BLaER1 treated with 17β-estradiol and CSF1 and Interleukin-3, amounts not matched to agents 10 nM and 100 nM (cell line): ENCODE measurements at regions not wholly inside any gene's neighbourhood (a gene's known extent, or its start where the extent isn't known, plus 50 kb on each side); places are given as distances from the start of the nearest gene placed in this dataset.

Source experiments
- H3K27ac ChIP-seq, 11 experiments: shearing (Covaris generic); formaldehyde crosslinking; 2 replicates each; pipeline ENCODE4 v1.8.1; 2022
- H3K27me3 ChIP-seq, 11 experiments: shearing (Covaris generic); formaldehyde crosslinking; 2 replicates each; pipeline ENCODE4 v1.8.1; 2022
- H3K36me3 ChIP-seq, 11 experiments: shearing (Covaris generic); formaldehyde crosslinking; 2 replicates each; pipeline ENCODE4 v1.8.1; 2022
- H3K4me1 ChIP-seq, 10 experiments: shearing (Covaris generic); formaldehyde crosslinking; 2 replicates each; pipeline ENCODE4 v1.8.1; 2022
- H3K4me2 ChIP-seq, 11 experiments: shearing (Covaris generic); formaldehyde crosslinking; 2 replicates each; pipeline ENCODE4 v1.8.1; 2022
- H3K4me3 ChIP-seq, 10 experiments: shearing (Covaris generic); formaldehyde crosslinking; 2 replicates each; pipeline ENCODE4 v1.8.1; 2022
- H3K9ac ChIP-seq, 11 experiments: shearing (Covaris generic); formaldehyde crosslinking; 2 replicates each; pipeline ENCODE4 v1.8.1; 2022
- H3K9me3 ChIP-seq, 11 experiments: shearing (Covaris generic); formaldehyde crosslinking; replicated peaks in 1 of 11; 2 replicates each; pipeline ENCODE4 v1.8.1; 2022
- H4K20me1 ChIP-seq, 11 experiments: shearing (Covaris generic); formaldehyde crosslinking; 2 replicates each; pipeline ENCODE4 v1.8.1; 2022
- Cebpa-rat ChIP-seq, 11 experiments: shearing (Covaris generic); IDR thresholded peaks; 2 replicates each; pipeline ENCODE4 v1.8.1; 2022

DNA sequence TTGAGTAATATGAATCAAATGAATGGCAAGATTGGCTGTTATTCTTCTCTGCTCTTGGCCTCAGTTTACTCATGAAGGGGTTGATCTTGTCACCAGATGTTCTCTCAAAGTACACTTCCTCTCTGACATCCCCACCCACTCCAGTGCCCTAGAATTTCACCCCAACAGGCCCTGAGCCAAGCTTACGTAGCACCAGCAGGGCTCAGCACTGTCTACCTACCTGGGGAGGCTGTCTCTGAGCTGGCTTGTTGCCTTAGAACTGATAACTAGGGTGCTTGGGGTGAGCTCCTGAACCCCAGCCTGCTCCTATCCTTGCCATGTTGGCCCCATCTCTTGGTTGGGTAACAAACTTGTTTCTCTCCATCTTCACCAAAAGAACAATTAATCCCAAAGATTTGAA lies 159.1 kb upstream of the USP24 start:
- Histone ChIP-seq H3K27ac (no peak overlapping the region), H4K20me1 (no peaks in the 10 kb centered on the region), H3K4me3 (no peak overlapping the region), H3K9ac (no peak overlapping the region), H3K4me1 (peaks cover 0 to 42% (median 16%) of the 10 kb centered on the region in 10 experiments; a peak in 15 of 20 replicates), H3K27me3 (no peaks in the 10 kb centered on the region), H3K36me3 (no peaks in the 10 kb centered on the region), H3K4me2 (peak overlapping the region in 3 of 11 experiments; percentile 14 to 40 (median 23); a peak in 5 of 22 replicates), H3K9me3 (no peaks in the 10 kb centered on the region)
- TF ChIP-seq Cebpa-rat (IDR thresholded peaks at IDR 0.05), result no peak

DNA sequence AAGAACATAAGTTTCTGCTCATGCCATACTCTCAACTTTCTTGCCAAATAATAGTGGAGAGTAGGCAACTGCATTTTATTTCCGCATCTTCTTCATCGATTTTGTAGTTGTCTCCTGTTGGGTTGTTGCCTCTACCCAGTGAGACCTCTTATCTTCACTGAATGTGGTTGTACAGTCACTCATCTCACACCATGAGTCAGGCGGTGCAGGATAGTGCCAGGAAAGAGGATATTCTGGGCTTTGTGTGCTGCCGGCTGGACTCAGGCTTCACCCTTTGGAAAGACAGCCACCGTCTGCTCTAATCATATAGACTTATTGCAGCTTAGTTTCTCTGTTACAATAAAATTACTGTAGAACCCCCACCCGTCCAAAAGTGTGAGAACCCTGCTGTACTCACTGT lies 154.3 kb upstream of the USP24 start:
- Histone ChIP-seq H3K4me1 (peaks cover 0 to 12% (median 0%) of the 10 kb centered on the region in 10 experiments; a peak in 6 of 20 replicates), H3K4me3 (no peak overlapping the region), H3K9me3 (peaks cover 0 to 17% (median 5%) of the 10 kb centered on the region in 11 experiments; a peak in 8 of 22 replicates), H3K36me3 (no peaks in the 10 kb centered on the region; a peak in 1 of 22 replicates), H4K20me1 (no peaks in the 10 kb centered on the region), H3K27ac (no peak overlapping the region), H3K4me2 (no peak overlapping the region), H3K9ac (no peak overlapping the region), H3K27me3 (no peaks in the 10 kb centered on the region)
- TF ChIP-seq Cebpa-rat (IDR thresholded peaks at IDR 0.05), result no peak

GRCh38 chr1:55368698-55369097 lies 153.5 kb upstream of the USP24 start:
- Histone ChIP-seq H3K27ac (no peak overlapping the region), H4K20me1 (no peaks in the 10 kb centered on the region), H3K4me1 (peaks cover 0 to 16% (median under 1%) of the 10 kb centered on the region in 10 experiments; a peak in 9 of 20 replicates), H3K4me2 (no peak overlapping the region), H3K27me3 (no peaks in the 10 kb centered on the region), H3K4me3 (no peak overlapping the region), H3K9ac (no peak overlapping the region), H3K9me3 (peaks cover 0 to 17% (median 5%) of the 10 kb centered on the region in 11 experiments; a peak in 8 of 22 replicates), H3K36me3 (no peaks in the 10 kb centered on the region; a peak in 1 of 22 replicates)
- TF ChIP-seq Cebpa-rat (IDR thresholded peaks at IDR 0.05), result no peak

- H4K20me1 ChIP-seq, result no peaks in the 10 kb centered on the region
- H3K9me3 ChIP-seq, result peaks cover 0 to 17% (median 5%) of the 10 kb centered on the region in 11 experiments; a peak in 8 of 22 replicates
- H3K27me3 ChIP-seq, result no peaks in the 10 kb centered on the region
- no peak for TF ChIP-seq Cebpa-rat (IDR thresholded peaks at IDR 0.05)
- no peak overlapping the region for H3K4me3 ChIP-seq
- peaks cover 11 to 30% (median 15%) of the 10 kb centered on the region in 10 experiments for H3K4me1 ChIP-seq
- no peak overlapping the region for H3K27ac ChIP-seq
- H3K9ac ChIP-seq, result no peak overlapping the region
- H3K36me3 ChIP-seq, result no peaks in the 10 kb centered on the region; a peak in 1 of 22 replicates
- H3K4me2 ChIP-seq, result no peak overlapping the region
Measured at GRCh38 chr1:55367273-55367672, 152.1 kb upstream of the USP24 start.

DNA sequence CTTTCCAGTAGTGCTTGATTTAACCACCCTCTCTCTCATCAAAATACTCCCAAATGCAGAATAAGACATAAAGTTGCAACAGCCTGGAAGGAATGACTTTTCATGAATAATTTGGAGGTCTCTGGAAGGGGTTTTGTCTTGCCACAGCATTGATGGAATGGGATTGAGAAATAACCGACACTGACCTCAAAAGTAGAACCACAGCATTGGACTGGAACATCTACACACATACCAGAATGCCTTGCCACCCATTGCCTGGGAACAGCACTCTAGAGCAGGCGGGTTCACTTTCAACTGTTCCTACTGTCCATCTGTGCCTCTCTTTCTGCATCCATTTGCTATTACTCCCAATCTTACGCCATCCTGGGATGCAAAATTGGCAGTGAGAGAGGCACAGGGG lies 149.1 kb upstream of the USP24 start:
- Histone ChIP-seq H3K4me1 (peaks cover 11 to 20% (median 15%) of the 10 kb centered on the region in 10 experiments), H3K27ac (no peak overlapping the region), H3K9ac (no peak overlapping the region), H3K36me3 (no peaks in the 10 kb centered on the region; a peak in 1 of 22 replicates), H3K9me3 (peaks cover 0 to 17% (median 5%) of the 10 kb centered on the region in 11 experiments; a peak in 8 of 22 replicates), H3K4me2 (peak overlapping the region in 1 of 11 experiments; percentile 44; a peak in 2 of 22 replicates), H3K27me3 (no peaks in the 10 kb centered on the region), H4K20me1 (no peaks in the 10 kb centered on the region), H3K4me3 (no peak overlapping the region)
- TF ChIP-seq Cebpa-rat (IDR thresholded peaks at IDR 0.05), result no peak

DNA sequence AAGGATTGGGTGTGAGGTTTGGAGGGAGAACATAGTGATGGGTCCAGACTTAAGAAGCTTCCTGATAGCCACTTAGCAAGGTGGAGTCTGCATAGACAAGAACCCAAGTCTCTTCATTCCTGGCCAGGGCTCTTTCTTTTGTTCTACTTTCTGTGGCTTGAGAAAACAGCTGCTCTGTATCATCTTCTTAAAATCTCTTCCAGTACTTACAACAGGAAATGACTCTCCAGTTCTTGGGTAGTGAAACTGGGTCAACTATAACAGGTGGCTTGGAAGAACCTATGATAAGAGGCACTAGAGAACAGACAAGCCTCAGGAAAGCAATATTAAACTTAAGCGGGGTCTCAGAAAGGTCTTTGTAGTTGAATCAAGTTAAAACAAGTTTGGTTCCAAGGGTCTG lies 148.1 kb upstream of the USP24 start:
- H3K9me3 ChIP-seq, result peaks cover 0 to 8% (median under 1%) of the 10 kb centered on the region in 11 experiments; a peak in 7 of 22 replicates
- H3K9ac ChIP-seq, result no peak overlapping the region
- H3K4me1 ChIP-seq, result peaks cover 11 to 20% (median 15%) of the 10 kb centered on the region in 10 experiments
- H4K20me1 ChIP-seq, result no peaks in the 10 kb centered on the region
- H3K36me3 ChIP-seq, result no peaks in the 10 kb centered on the region
- H3K27ac ChIP-seq, result peak overlapping the region in 4 of 11 experiments; percentile 8 to 52 (median 28); a peak in 6 of 22 replicates
- H3K27me3 ChIP-seq, result no peaks in the 10 kb centered on the region
- H3K4me3 ChIP-seq, result no peak overlapping the region
- no peak for TF ChIP-seq Cebpa-rat (IDR thresholded peaks at IDR 0.05)
- H3K4me2 ChIP-seq, result peak overlapping the region; percentile 41 to 71 (median 61)

GRCh38 chr1:55362558-55362957 lies 147.4 kb upstream of the USP24 start:
- H3K36me3 ChIP-seq, result no peaks in the 10 kb centered on the region
- no peak for TF ChIP-seq Cebpa-rat (IDR thresholded peaks at IDR 0.05)
- H3K4me1 ChIP-seq, result peaks cover 11 to 20% (median 15%) of the 10 kb centered on the region in 10 experiments
- no peaks in the 10 kb centered on the region for H4K20me1 ChIP-seq
- no peak overlapping the region for H3K4me3 ChIP-seq
- 0 out of 22 replicates have a peak, but pooled peaks cover 0 to under 1% (median 0%) of the 10 kb centered on the region in 11 experiments for H3K9me3 ChIP-seq
- no peaks in the 10 kb centered on the region for H3K27me3 ChIP-seq
- no peak overlapping the region for H3K9ac ChIP-seq
- peak overlapping the region; percentile 41 to 71 (median 61) for H3K4me2 ChIP-seq
- peak overlapping the region in 4 of 11 experiments; percentile 8 to 52 (median 28); a peak in 4 of 22 replicates for H3K27ac ChIP-seq

- Histone ChIP-seq H4K20me1 (no peaks in the 10 kb centered on the region), H3K4me2 (no peak overlapping the region), H3K27ac (no peak overlapping the region), H3K9ac (no peak overlapping the region), H3K27me3 (no peaks in the 10 kb centered on the region), H3K4me1 (peaks cover 11 to 20% (median 15%) of the 10 kb centered on the region in 10 experiments), H3K36me3 (no peaks in the 10 kb centered on the region), H3K9me3 (no peaks in the 10 kb centered on the region), H3K4me3 (no peak overlapping the region)
- no peak for TF ChIP-seq Cebpa-rat (IDR thresholded peaks at IDR 0.05)
Measured at GRCh38 chr1:55359611-55360010, 144.4 kb upstream of the USP24 start.

- H3K4me1 ChIP-seq, result peaks cover 11 to 15% (median 13%) of the 10 kb centered on the region in 10 experiments
Measured at GRCh38 chr1:55358581-55358980, 143.4 kb upstream of the USP24 start.

DNA sequence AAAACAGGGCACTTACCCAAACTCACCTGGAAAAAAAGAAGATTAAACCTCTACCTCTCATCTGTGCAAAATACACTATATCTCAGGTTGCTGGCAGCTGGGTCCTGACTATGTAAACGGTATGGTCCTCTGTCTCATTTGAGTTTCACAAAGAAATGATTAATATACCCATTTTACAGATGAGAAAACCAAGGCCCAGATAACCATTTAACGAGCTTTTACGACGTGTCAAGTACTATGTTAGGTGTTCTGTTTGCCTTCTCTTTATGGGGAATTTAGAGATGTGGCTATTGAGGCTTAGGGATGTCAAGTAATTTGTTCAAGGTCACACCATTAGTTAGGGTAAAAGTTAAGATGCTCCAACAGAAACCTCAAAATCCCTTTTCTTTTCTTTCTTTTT lies 140.4 kb upstream of the USP24 start:
- no peaks in the 10 kb centered on the region for H3K27me3 ChIP-seq
- TF ChIP-seq Cebpa-rat (IDR thresholded peaks at IDR 0.05), result no peak
- H3K4me2 ChIP-seq, result no peak overlapping the region
- H3K9ac ChIP-seq, result no peak overlapping the region
- no peaks in the 10 kb centered on the region for H4K20me1 ChIP-seq
- H3K4me1 ChIP-seq, result no peaks in the 10 kb centered on the region
- no peaks in the 10 kb centered on the region for H3K9me3 ChIP-seq
- no peaks in the 10 kb centered on the region for H3K36me3 ChIP-seq
- H3K4me3 ChIP-seq, result no peak overlapping the region
- no peak overlapping the region for H3K27ac ChIP-seq

More at GRCh38 chr1:55358581-55358980, 143.4 kb upstream of the USP24 start:
- Histone ChIP-seq H3K27ac (no peak overlapping the region), H4K20me1 (no peaks in the 10 kb centered on the region), H3K4me2 (no peak overlapping the region), H3K27me3 (no peaks in the 10 kb centered on the region), H3K9me3 (no peaks in the 10 kb centered on the region), H3K4me3 (no peak overlapping the region), H3K36me3 (no peaks in the 10 kb centered on the region), H3K9ac (no peak overlapping the region)
- no peak for TF ChIP-seq Cebpa-rat (IDR thresholded peaks at IDR 0.05)
